Panc1 (cell line): ENCODE measurements at regions not wholly inside any gene's neighbourhood (a gene's known extent, or its start where the extent isn't known, plus 50 kb on each side); places are given as distances from the start of the nearest gene placed in this dataset.
A peak's percentile ranks its signal among the peaks of the same experiment; 100 is the strongest.

Experiments
- ATAC-seq: fragments of 200-7000 bp; cut with Tn5 transposase; 2 replicates; pipeline ENCODE4 v1.9.1; 2020; ENCODE audit warnings: mild to moderate bottlenecking, moderate library complexity
- BruUV-seq: library from RNA; stranded (reverse); fragments of 400-500 nt; replicated peaks from 2 replicates; lab custom pipeline; 2021; lab: Mats Ljungman, UMichigan
- CTCF ChIA-PET: fragments of 300-600 bp; sonication (Branson Sonifier 250); formaldehyde crosslinking; loops from one replicate; lab custom pipeline; 2022; ENCODE audit warnings: antibody characterized with exemption; lab: Charles Lee
- POLR2A ChIA-PET: fragments of 300-600 bp; sonication (Branson Sonifier 250); formaldehyde crosslinking; loops from one replicate; lab custom pipeline; 2022; ENCODE audit warnings: antibody characterized with exemption; lab: Charles Lee
- DNase-seq: peaks from one replicate; pipeline ENCODE4 v3.0.0-alpha.2; 2010; ENCODE audit warnings: low read depth, low spot score
- H3K27ac ChIP-seq: 2 replicates; pipeline ENCODE4 v1.5.1; 2011; ENCODE audit warnings: mild to moderate bottlenecking, low read length, inconsistent platforms
- H3K27me3 ChIP-seq: fragments of 200-500 bp; sonication (Bioruptor generic); 2 replicates; pipeline ENCODE4 v1.6.0; 2014; ENCODE audit warnings: low read length, inconsistent platforms; ENCODE audit not compliant: control insufficient read depth, insufficient read depth
- H3K36me3 ChIP-seq: fragments of 200-500 bp; sonication (Bioruptor generic); 2 replicates; pipeline ENCODE4 v1.5.1; 2014; ENCODE audit warnings: inconsistent platforms, mild to moderate bottlenecking, low read length, moderate library complexity; ENCODE audit not compliant: control insufficient read depth, insufficient read depth
- H3K4me1 ChIP-seq: 2 replicates; pipeline ENCODE4 v1.5.1; 2011; ENCODE audit warnings: inconsistent platforms, mild to moderate bottlenecking, low read length, moderate library complexity; ENCODE audit not compliant: control insufficient read depth, insufficient read depth
- H3K4me3 ChIP-seq, 2 experiments: 2 replicates each; pipeline ENCODE4 v1.5.1; 2011 to 2012; ENCODE audit warnings: low read depth in 2 of 2, low read length in 2 of 2, mild to moderate bottlenecking in 2 of 2, inconsistent platforms in 1 of 2, moderate library complexity in 1 of 2
- H3K9me3 ChIP-seq: fragments of 200-500 bp; sonication (Bioruptor generic); 2 replicates; pipeline ENCODE4 v1.5.1; 2014; ENCODE audit warnings: low read depth, mild to moderate bottlenecking, inconsistent platforms, low read length, moderate library complexity; ENCODE audit not compliant: control insufficient read depth, insufficient read depth
- CTCF ChIP-seq: fragments of 450-650 bp; IDR thresholded peaks from 2 replicates; pipeline ENCODE4 v1.5.1; 2017; ENCODE audit warnings: mild to moderate bottlenecking
- POLR2AphosphoS5 ChIP-seq: IDR thresholded peaks from 2 replicates; pipeline ENCODE4 v1.6.1; 2012; ENCODE audit warnings: mild to moderate bottlenecking, low read depth, low read length, moderate library complexity
- SIN3A ChIP-seq: IDR thresholded peaks from 2 replicates; pipeline ENCODE4 v1.6.1; 2012; ENCODE audit warnings: low read depth, mild to moderate bottlenecking, low read length, moderate library complexity, borderline replicate concordance; ENCODE audit not compliant: insufficient read depth
- TCF7L2 ChIP-seq: IDR thresholded peaks from 2 replicates; pipeline ENCODE4 v1.6.1; 2011; ENCODE audit warnings: mild to moderate bottlenecking, low read depth, low read length, inconsistent platforms
- in situ Hi-C: cut with HindIII; loops from 2 replicates; pipeline ENCODE4 v1.10.0; 2016; ENCODE audit warnings: low sequenced_read_pairs, low pct_unique_long_range_greater_than_20kb
- intact Hi-C: fragments of 100-400 bp; cut with micrococcal nuclease; formaldehyde crosslinking; loops from one replicate; pipeline ENCODE4 v1.10.0; 2022; ENCODE audit not compliant: unreplicated experiment
- TF ChIP-seq, protein P1 (sequence below), 2 experiments: IDR thresholded peaks; 2 replicates each; pipeline ENCODE4 v1.6.1; 2011 to 2012; ENCODE audit warnings: low read depth in 2 of 2, control low read depth in 1 of 2, low read length in 1 of 2, mild to moderate bottlenecking in 1 of 2, moderate library complexity in 1 of 2; ENCODE audit not compliant: insufficient read depth in 1 of 2

GRCh38 chr13:109412283-109412901, 374.0 kb downstream of the IRS2 start:
- ATAC-seq (peak; percentile 84), DNase-seq (no peak)
- H3K4me1 ChIP-seq: no peaks in the 10 kb centered on the region; the same call in 1 of the 2 replicates
- intact Hi-C loops (no loop called here), in situ Hi-C loops (no loop called here)
- POLR2A ChIA-PET: no interaction called here
- no peaks in the 10 kb centered on the region for H3K9me3 ChIP-seq
- CTCF ChIA-PET: no interaction called here
- no peak overlapping the region for H3K4me3 ChIP-seq
- H3K36me3 ChIP-seq: no peaks in the 10 kb centered on the region
- no peak for TF ChIP-seq CTCF
- TF ChIP-seq SIN3A: no peak
- TF ChIP-seq, protein P1, sequence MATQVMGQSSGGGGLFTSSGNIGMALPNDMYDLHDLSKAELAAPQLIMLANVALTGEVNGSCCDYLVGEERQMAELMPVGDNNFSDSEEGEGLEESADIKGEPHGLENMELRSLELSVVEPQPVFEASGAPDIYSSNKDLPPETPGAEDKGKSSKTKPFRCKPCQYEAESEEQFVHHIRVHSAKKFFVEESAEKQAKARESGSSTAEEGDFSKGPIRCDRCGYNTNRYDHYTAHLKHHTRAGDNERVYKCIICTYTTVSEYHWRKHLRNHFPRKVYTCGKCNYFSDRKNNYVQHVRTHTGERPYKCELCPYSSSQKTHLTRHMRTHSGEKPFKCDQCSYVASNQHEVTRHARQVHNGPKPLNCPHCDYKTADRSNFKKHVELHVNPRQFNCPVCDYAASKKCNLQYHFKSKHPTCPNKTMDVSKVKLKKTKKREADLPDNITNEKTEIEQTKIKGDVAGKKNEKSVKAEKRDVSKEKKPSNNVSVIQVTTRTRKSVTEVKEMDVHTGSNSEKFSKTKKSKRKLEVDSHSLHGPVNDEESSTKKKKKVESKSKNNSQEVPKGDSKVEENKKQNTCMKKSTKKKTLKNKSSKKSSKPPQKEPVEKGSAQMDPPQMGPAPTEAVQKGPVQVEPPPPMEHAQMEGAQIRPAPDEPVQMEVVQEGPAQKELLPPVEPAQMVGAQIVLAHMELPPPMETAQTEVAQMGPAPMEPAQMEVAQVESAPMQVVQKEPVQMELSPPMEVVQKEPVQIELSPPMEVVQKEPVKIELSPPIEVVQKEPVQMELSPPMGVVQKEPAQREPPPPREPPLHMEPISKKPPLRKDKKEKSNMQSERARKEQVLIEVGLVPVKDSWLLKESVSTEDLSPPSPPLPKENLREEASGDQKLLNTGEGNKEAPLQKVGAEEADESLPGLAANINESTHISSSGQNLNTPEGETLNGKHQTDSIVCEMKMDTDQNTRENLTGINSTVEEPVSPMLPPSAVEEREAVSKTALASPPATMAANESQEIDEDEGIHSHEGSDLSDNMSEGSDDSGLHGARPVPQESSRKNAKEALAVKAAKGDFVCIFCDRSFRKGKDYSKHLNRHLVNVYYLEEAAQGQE (IDR thresholded peaks at IDR 0.05; ENCODE audit: insufficient read depth in 1 of 2, low read depth in 2 of 2, low read length in 1 of 2): no peak
- no peak for TF ChIP-seq POLR2AphosphoS5
- TF ChIP-seq TCF7L2: no peak
- H3K27ac ChIP-seq: no peak overlapping the region
- no TSS peak for BruUV-seq
- no peaks in the 10 kb centered on the region for H3K27me3 ChIP-seq

- Histone ChIP-seq H3K4me1 (no peaks in the 10 kb centered on the region; the same call in 1 of the 2 replicates), H3K36me3 (no peaks in the 10 kb centered on the region), H3K27ac (no peak overlapping the region), H3K27me3 (no peaks in the 10 kb centered on the region), H3K9me3 (no peaks in the 10 kb centered on the region), H3K4me3 (no peak overlapping the region)
- no peak for DNase-seq
- BruUV-seq: no TSS peak
- ATAC-seq: no peak
- ChIA-PET CTCF (no interaction called here), POLR2A (no interaction called here)
- intact Hi-C loops (no loop called here), in situ Hi-C loops (no loop called here)
- no peak for TF ChIP-seq SIN3A
- no peak for TF ChIP-seq CTCF
- TF ChIP-seq POLR2AphosphoS5: no peak
- TF ChIP-seq, protein P1 (IDR thresholded peaks at IDR 0.05; ENCODE audit: insufficient read depth in 1 of 2, low read depth in 2 of 2, low read length in 1 of 2): no peak
- TF ChIP-seq TCF7L2: no peak
Observed at GRCh38 chr13:109410868-109411267, 375.5 kb downstream of the IRS2 start.
